CD1c-positive myeloid dendritic cell (primary cell): ENCODE measurements at regions not wholly inside any gene's neighbourhood (a gene's known extent, or its start where the extent isn't known, plus 50 kb on each side); places are given as distances from the start of the nearest gene placed in this dataset.
"Not testable (repeated sequence)": the region's sequence is repeated elsewhere in the genome, so short reads cannot be mapped to it uniquely, and the experiment has no call there.

Experiments used
- DNase-seq: peaks from one replicate; pipeline ENCODE4 v3.0.0-alpha.2; 2016; ENCODE audit errors: extremely low spot score

- DNase-seq = no peak
These were observed 378.7 kb downstream of the ZBBX start for GRCh38 chr3:167001374-167001773.

- no peak for DNase-seq
These were observed 387.0 kb downstream of the ZBBX start for GRCh38 chr3:166993015-166993630.

- DNase-seq = no peak
These were observed 394.1 kb downstream of the ZBBX start for GRCh38 chr3:166986000-166986399.

- not testable (repeated sequence) for DNase-seq
These were observed 404.3 kb downstream of the ZBBX start for GRCh38 chr3:166975796-166976195.

GRCh38 chr3:166967714-166968113 lies 412.4 kb downstream of the ZBBX start:
- not testable (repeated sequence) for DNase-seq

GRCh38 chr3:166962911-166963310 lies 417.2 kb downstream of the ZBBX start:
- no peak for DNase-seq

- DNase-seq = no peak
These were observed 423.0 kb downstream of the ZBBX start for GRCh38 chr3:166957121-166957520.

- no peak for DNase-seq
These were observed 424.7 kb downstream of the ZBBX start for GRCh38 chr3:166955201-166955939.

GRCh38 chr3:166934879-166935278 lies 445.2 kb downstream of the ZBBX start:
- no peak for DNase-seq

GRCh38 chr3:166917437-166917836 lies 462.7 kb downstream of the ZBBX start:
- no peak for DNase-seq

- no peak for DNase-seq
These were observed 477.7 kb downstream of the ZBBX start for GRCh38 chr3:166902374-166902773.

- no peak for DNase-seq
These were observed 479.1 kb downstream of the ZBBX start for GRCh38 chr3:166900866-166901577.

GRCh38 chr3:166897811-166898210 lies 482.3 kb downstream of the ZBBX start:
- no peak for DNase-seq

GRCh38 chr3:166889241-166889640 lies 490.9 kb downstream of the ZBBX start:
- DNase-seq = no peak

GRCh38 chr3:166879661-166880060 lies 500.4 kb downstream of the ZBBX start:
- no peak for DNase-seq

GRCh38 chr3:166877971-166878370 lies 502.1 kb downstream of the ZBBX start:
- DNase-seq = no peak

- no peak for DNase-seq
These were observed 515.3 kb downstream of the ZBBX start for GRCh38 chr3:166864473-166865467.

- DNase-seq = no peak
These were observed 519.9 kb downstream of the ZBBX start for GRCh38 chr3:166860217-166860616.

- no peak for DNase-seq
These were observed 535.8 kb downstream of the ZBBX start for GRCh38 chr3:166844329-166844728.

- DNase-seq = not testable (repeated sequence)
These were observed 537.3 kb downstream of the ZBBX start for GRCh38 chr3:166842784-166843183.

GRCh38 chr3:166837535-166837934 lies 542.6 kb downstream of the ZBBX start:
- peak; percentile 3 for DNase-seq

- no peak for DNase-seq
These were observed 543.3 kb downstream of the ZBBX start for GRCh38 chr3:166836836-166837235.
